Colonic mucosa (tissue), 4 donors: ENCODE measurements at regions not wholly inside any gene's neighbourhood (a gene's known extent, or its start where the extent isn't known, plus 50 kb on each side); places are given as distances from the start of the nearest gene placed in this dataset.

Experiments used
- DNase-seq: peaks from one replicate; pipeline ENCODE4 v3.0.0-alpha.2; 2020
- H3K27ac ChIP-seq: fragments of 200-600 bp; one replicate; pipeline ENCODE4 v1.8.0; 2021
- H3K27me3 ChIP-seq: fragments of 200-600 bp; one replicate; pipeline ENCODE4 v1.8.0; 2021
- H3K36me3 ChIP-seq: fragments of 200-600 bp; one replicate; pipeline ENCODE4 v1.8.0; 2021
- H3K4me1 ChIP-seq: fragments of 200-600 bp; one replicate; pipeline ENCODE4 v1.8.0; 2021; ENCODE audit warnings: mild to moderate bottlenecking
- H3K4me3 ChIP-seq: fragments of 200-600 bp; one replicate; pipeline ENCODE4 v1.8.0; 2021
- H3K9ac ChIP-seq, 2 donors: one replicate each; pipeline ENCODE4 v1.7.0; 2013; ENCODE audit warnings: control low read depth in 2 of 2, low read depth in 2 of 2, low read length in 2 of 2
- H3K9me3 ChIP-seq: fragments of 200-600 bp; one replicate; pipeline ENCODE4 v1.8.0; 2021
- CTCF ChIP-seq: fragments of 200-600 bp; IDR thresholded peaks from one replicate; pipeline ENCODE4 v1.8.0; 2022; ENCODE audit warnings: antibody characterized with exemption, mild to moderate bottlenecking
- intact Hi-C: fragments of 100-400 bp; cut with DNase I; formaldehyde crosslinking; loops from one replicate; pipeline ENCODE4 v1.14.1; 2022
- donor health status: healthy.
- donor health status: DM: no; HTN: no; CAD: no.
- donor health status: DM: no; HTN: no; CAD: no.

- H3K9me3 ChIP-seq: no peaks in the 10 kb centered on the region
- DNase-seq: no peak
- H3K27me3 ChIP-seq: no peaks in the 10 kb centered on the region
- H3K4me1 ChIP-seq: no peaks in the 10 kb centered on the region
- H3K27ac ChIP-seq: no peak overlapping the region
- H3K36me3 ChIP-seq: no peaks in the 10 kb centered on the region
- no peak overlapping the region for H3K4me3 ChIP-seq
- no peak overlapping the region for H3K9ac ChIP-seq
- intact Hi-C loops: no loop called here
- no peak for TF ChIP-seq CTCF
Measured at GRCh38 chr2:129711816-129712675, 267.4 kb upstream of the RAB6C start.

GRCh38 chr2:129712676-129712985 lies 266.8 kb upstream of the RAB6C start:
- Histone ChIP-seq H3K27me3 (no peaks in the 10 kb centered on the region), H3K4me1 (no peaks in the 10 kb centered on the region), H3K36me3 (no peaks in the 10 kb centered on the region), H3K27ac (no peak overlapping the region), H3K9ac (no peak overlapping the region), H3K9me3 (no peaks in the 10 kb centered on the region), H3K4me3 (no peak overlapping the region)
- no peak for TF ChIP-seq CTCF
- no peak for DNase-seq
- intact Hi-C loops: no loop called here

- Histone ChIP-seq H3K27me3 (no peaks in the 10 kb centered on the region), H3K36me3 (no peaks in the 10 kb centered on the region), H3K9ac (no peak overlapping the region), H3K4me1 (no peaks in the 10 kb centered on the region), H3K9me3 (no peaks in the 10 kb centered on the region), H3K4me3 (no peak overlapping the region), H3K27ac (no peak overlapping the region)
- intact Hi-C loops: no loop called here
- no peak for DNase-seq
- TF ChIP-seq CTCF: no peak
Measured at GRCh38 chr2:129713337-129713736, 266.1 kb upstream of the RAB6C start.

GRCh38 chr2:129716781-129717559 lies 262.5 kb upstream of the RAB6C start:
- H3K36me3 ChIP-seq: no peaks in the 10 kb centered on the region
- no peak for DNase-seq
- no peaks in the 10 kb centered on the region for H3K9me3 ChIP-seq
- intact Hi-C loops: no loop called here
- no peak overlapping the region for H3K9ac ChIP-seq
- no peak overlapping the region for H3K27ac ChIP-seq
- no peak overlapping the region for H3K4me3 ChIP-seq
- TF ChIP-seq CTCF: no peak
- H3K4me1 ChIP-seq: no peaks in the 10 kb centered on the region
- H3K27me3 ChIP-seq: no peaks in the 10 kb centered on the region

- no peak for DNase-seq
- H3K9me3 ChIP-seq: no peaks in the 10 kb centered on the region
- no peaks in the 10 kb centered on the region for H3K36me3 ChIP-seq
- TF ChIP-seq CTCF: no peak
- intact Hi-C loops: no loop called here
- H3K27ac ChIP-seq: no peak overlapping the region
- no peak overlapping the region for H3K9ac ChIP-seq
- H3K27me3 ChIP-seq: no peaks in the 10 kb centered on the region
- no peak overlapping the region for H3K4me3 ChIP-seq
- no peaks in the 10 kb centered on the region for H3K4me1 ChIP-seq
Measured at GRCh38 chr2:129717560-129718130, 261.8 kb upstream of the RAB6C start.
